Glutamatergic neuron (in vitro differentiated cells): ENCODE measurements at regions not wholly inside any gene's neighbourhood (a gene's known extent, or its start where the extent isn't known, plus 50 kb on each side); places are given as distances from the start of the nearest gene placed in this dataset.
A peak's percentile ranks its signal among the peaks of the same experiment; 100 is the strongest.

Experiments
- DNase-seq: peaks from one replicate; pipeline ENCODE4 v3.0.0; 2022
- H3K27ac Mint-ChIP-seq: one replicate; pipeline ENCODE4 v1.8.0; 2020; ENCODE audit warnings: mild to moderate bottlenecking, mixed read lengths, inconsistent platforms; ENCODE audit not compliant: unreplicated experiment
- H3K27me3 Mint-ChIP-seq: one replicate; pipeline ENCODE4 v1.8.0; 2020; ENCODE audit warnings: mild to moderate bottlenecking, moderate library complexity, mixed read lengths, inconsistent platforms; ENCODE audit not compliant: unreplicated experiment
- H3K36me3 Mint-ChIP-seq: one replicate; pipeline ENCODE4 v1.8.0; 2020; ENCODE audit warnings: mild to moderate bottlenecking, mixed read lengths, inconsistent platforms; ENCODE audit not compliant: unreplicated experiment
- H3K4me1 Mint-ChIP-seq: one replicate; pipeline ENCODE4 v1.8.0; 2020; ENCODE audit warnings: mild to moderate bottlenecking, low read depth, mixed read lengths, inconsistent platforms; ENCODE audit not compliant: unreplicated experiment
- H3K4me3 Mint-ChIP-seq: one replicate; pipeline ENCODE4 v1.8.0; 2020; ENCODE audit warnings: mild to moderate bottlenecking, mixed read lengths, inconsistent platforms; ENCODE audit not compliant: unreplicated experiment
- H3K9me3 Mint-ChIP-seq: one replicate; pipeline ENCODE4 v1.8.0; 2020; ENCODE audit warnings: mild to moderate bottlenecking, moderate library complexity, mixed read lengths, inconsistent platforms; ENCODE audit not compliant: unreplicated experiment
- TF ChIP-seq, protein P1 (sequence below): fragments of 200-600 bp; sonication (generic); IDR thresholded peaks from one replicate; pipeline ENCODE4 v1.5.0; 2021; ENCODE audit not compliant: partially characterized antibody, unreplicated experiment

DNA sequence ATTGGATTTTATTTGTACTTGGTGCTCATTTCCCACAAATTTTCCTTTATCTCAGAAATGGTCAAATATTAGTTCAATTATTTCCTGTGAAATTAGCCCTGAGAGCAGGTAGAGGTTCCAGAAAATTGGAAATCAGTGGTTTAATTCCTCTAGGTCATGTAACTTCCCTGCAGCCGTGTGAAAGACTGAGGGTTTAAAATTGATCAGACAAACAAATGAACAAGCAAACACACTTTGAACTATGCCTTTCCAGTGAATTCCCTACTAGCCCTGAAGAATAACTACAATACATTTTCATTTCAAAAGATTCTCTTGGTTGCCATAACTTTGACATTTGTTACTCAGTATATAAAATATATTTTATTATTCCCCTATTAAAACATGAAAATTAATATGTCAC, 1116.7 kb downstream of the REEP3 start:
- no peak for DNase-seq
- H3K4me3 Mint-ChIP-seq: no peak overlapping the region
- no peaks in the 10 kb centered on the region for H3K27me3 Mint-ChIP-seq
- no peaks in the 10 kb centered on the region for H3K36me3 Mint-ChIP-seq
- H3K9me3 Mint-ChIP-seq: no peaks in the 10 kb centered on the region
- no peak overlapping the region for H3K27ac Mint-ChIP-seq
- H3K4me1 Mint-ChIP-seq: no peaks in the 10 kb centered on the region
- TF ChIP-seq, protein P1, sequence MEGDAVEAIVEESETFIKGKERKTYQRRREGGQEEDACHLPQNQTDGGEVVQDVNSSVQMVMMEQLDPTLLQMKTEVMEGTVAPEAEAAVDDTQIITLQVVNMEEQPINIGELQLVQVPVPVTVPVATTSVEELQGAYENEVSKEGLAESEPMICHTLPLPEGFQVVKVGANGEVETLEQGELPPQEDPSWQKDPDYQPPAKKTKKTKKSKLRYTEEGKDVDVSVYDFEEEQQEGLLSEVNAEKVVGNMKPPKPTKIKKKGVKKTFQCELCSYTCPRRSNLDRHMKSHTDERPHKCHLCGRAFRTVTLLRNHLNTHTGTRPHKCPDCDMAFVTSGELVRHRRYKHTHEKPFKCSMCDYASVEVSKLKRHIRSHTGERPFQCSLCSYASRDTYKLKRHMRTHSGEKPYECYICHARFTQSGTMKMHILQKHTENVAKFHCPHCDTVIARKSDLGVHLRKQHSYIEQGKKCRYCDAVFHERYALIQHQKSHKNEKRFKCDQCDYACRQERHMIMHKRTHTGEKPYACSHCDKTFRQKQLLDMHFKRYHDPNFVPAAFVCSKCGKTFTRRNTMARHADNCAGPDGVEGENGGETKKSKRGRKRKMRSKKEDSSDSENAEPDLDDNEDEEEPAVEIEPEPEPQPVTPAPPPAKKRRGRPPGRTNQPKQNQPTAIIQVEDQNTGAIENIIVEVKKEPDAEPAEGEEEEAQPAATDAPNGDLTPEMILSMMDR: no peak

DNA sequence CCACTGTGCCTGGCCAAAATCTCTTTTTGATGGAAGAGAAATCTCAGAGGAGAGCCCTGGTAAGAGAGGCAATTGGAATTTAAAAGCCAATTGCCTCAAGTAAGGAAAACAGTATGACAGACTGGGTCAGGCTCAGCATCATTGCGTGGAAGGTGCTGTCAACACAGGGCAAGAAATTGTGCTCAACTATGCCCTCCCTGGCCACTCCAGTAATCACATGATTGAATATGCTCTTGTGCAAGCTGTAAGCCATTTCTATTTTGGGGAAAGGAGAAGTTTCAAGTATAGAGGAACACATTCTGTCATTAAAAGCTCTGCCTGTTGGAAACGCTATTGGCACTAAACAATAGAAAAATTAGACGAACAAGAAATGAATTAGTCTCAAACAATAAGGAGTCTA, 1127.7 kb downstream of the REEP3 start:
- H3K4me3 Mint-ChIP-seq: no peak overlapping the region
- no peaks in the 10 kb centered on the region for H3K27me3 Mint-ChIP-seq
- no peaks in the 10 kb centered on the region for H3K36me3 Mint-ChIP-seq
- no peak overlapping the region for H3K27ac Mint-ChIP-seq
- TF ChIP-seq, protein P1: no peak
- peak; percentile 29 for DNase-seq
- no peaks in the 10 kb centered on the region for H3K4me1 Mint-ChIP-seq
- no peaks in the 10 kb centered on the region for H3K9me3 Mint-ChIP-seq

DNA sequence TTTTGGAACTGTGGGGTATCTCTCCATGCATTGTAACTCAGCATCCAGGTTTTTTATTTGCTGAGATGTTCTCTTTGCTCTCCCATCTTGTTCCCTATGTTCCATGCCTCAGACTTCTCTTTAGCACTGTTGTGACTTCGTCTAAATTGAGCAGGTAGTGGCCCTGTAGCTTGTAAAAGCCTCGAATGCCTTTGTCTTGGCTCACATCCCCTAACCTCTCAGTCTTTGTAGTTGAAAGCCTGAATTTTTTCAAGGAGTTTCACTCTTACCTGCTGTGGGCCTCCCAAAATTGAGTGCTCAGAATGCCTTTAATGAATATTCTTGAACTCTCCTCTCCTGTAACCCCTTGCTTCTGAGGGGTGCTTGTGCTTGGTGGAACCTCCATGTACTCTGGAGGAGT, 1137.3 kb downstream of the REEP3 start:
- no peak for DNase-seq
- Mint-ChIP-seq H3K9me3 (peaks cover 4% of the 10 kb centered on the region), H3K4me3 (no peak overlapping the region), H3K4me1 (peaks cover 14% of the 10 kb centered on the region), H3K27me3 (no peaks in the 10 kb centered on the region), H3K27ac (no peak overlapping the region), H3K36me3 (peaks cover 5% of the 10 kb centered on the region)
- TF ChIP-seq, protein P1: no peak

DNA sequence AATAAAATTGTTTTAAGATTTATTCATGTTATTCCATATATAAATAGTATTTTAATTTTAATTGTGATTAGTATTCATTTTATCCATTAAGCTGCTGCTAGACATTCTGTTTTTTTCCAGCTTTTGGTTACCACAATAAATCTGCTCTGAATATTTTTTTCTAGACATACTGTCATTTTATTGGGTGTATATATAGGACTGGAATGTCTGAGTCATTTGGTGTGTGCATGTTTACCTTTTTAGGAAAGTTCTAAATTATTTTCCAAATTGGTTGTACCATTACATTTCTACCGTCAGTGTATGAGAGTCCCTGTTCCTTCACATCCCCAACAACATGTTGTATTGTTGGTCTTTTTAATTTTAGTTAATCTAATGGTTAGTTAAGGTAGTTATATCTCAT, 1138.1 kb downstream of the REEP3 start:
- Mint-ChIP-seq H3K36me3 (peaks cover 5% of the 10 kb centered on the region), H3K4me3 (no peak overlapping the region), H3K27ac (no peak overlapping the region), H3K27me3 (no peaks in the 10 kb centered on the region), H3K9me3 (peaks cover 4% of the 10 kb centered on the region), H3K4me1 (peaks cover 17% of the 10 kb centered on the region)
- TF ChIP-seq, protein P1: no peak
- no peak for DNase-seq

DNA sequence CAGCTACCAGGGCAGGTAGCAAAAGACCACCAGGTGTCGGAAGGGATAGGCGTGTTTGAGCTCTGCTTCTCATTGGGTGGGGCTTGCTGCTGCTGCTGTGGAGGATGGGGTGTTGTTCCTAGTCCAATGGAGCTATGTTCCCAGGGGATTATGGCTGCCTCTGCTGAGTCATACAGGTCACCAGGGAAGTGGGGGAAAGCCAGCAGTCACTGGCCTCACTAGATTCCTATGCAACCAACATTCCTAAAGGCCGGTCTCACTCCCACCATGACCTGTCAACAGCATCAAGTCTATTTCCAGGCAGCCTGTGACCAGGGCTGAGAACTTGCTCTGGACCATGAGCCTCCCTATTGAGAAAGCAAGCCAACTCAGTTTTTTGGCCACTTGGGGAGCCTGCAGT, 1160.8 kb downstream of the REEP3 start:
- Mint-ChIP-seq H3K36me3 (peaks cover 7% of the 10 kb centered on the region), H3K27me3 (peaks cover 1% of the 10 kb centered on the region), H3K4me3 (no peak overlapping the region), H3K4me1 (no peaks in the 10 kb centered on the region), H3K27ac (no peak overlapping the region), H3K9me3 (peaks cover 2% of the 10 kb centered on the region)
- DNase-seq: no peak
- TF ChIP-seq, protein P1: no peak
